ENCODE measurements at regions not wholly inside any gene's neighbourhood (a gene's known extent, or its start where the extent isn't known, plus 50 kb on each side); places are given as distances from the start of the nearest gene placed in this dataset.

GRCh38 chr1:81588149-81588548 is 212.6 kb upstream of the ADGRL2 start:
- no TSS peak for BruUV-seq (replicated peaks)
- CTCF ChIA-PET: no interaction called here
- POLR2A ChIA-PET: no interaction called here
- no peaks in the 10 kb centered on the region for H3K36me3 ChIP-seq (ENCODE audit: control insufficient read depth, insufficient read depth, low read length)
- no peak overlapping the region for H3K27ac ChIP-seq (ENCODE audit: low read length)
- H3K4me3 ChIP-seq (ENCODE audit: low read depth in 2 of 2, low read length in 2 of 2): no peak overlapping the region
- intact Hi-C loops (cut with micrococcal nuclease; ENCODE audit: unreplicated experiment) (no loop called here), in situ Hi-C loops (cut with HindIII; ENCODE audit: low pct_unique_long_range_greater_than_20kb, low sequenced_read_pairs) (no loop called here)
- no peaks in the 10 kb centered on the region for H3K27me3 ChIP-seq (ENCODE audit: control insufficient read depth, insufficient read depth, low read length)
- ATAC-seq: no peak
- H3K9me3 ChIP-seq (ENCODE audit: control insufficient read depth, insufficient read depth, low read depth, low read length): no peaks in the 10 kb centered on the region
- TF ChIP-seq TCF7L2 (IDR thresholded peaks at IDR 0.05; ENCODE audit: low read depth, low read length) (no peak), SIN3A (IDR thresholded peaks at IDR 0.05; ENCODE audit: borderline replicate concordance, insufficient read depth, low read depth, low read length) (no peak), CTCF (IDR thresholded peaks at IDR 0.05) (no peak), REST (IDR thresholded peaks at IDR 0.05; ENCODE audit: insufficient read depth in 1 of 2, low read depth in 2 of 2, low read length in 1 of 2) (no peak), POLR2AphosphoS5 (IDR thresholded peaks at IDR 0.05; ENCODE audit: low read depth, low read length) (no peak)
- no peak for DNase-seq (ENCODE audit: low read depth, low spot score)
- H3K4me1 ChIP-seq (ENCODE audit: control insufficient read depth, insufficient read depth, low read length): no peaks in the 10 kb centered on the region

- Histone ChIP-seq H3K36me3 (ENCODE audit: control insufficient read depth, insufficient read depth, low read length) (no peaks in the 10 kb centered on the region), H3K27me3 (ENCODE audit: control insufficient read depth, insufficient read depth, low read length) (no peaks in the 10 kb centered on the region), H3K4me3 (ENCODE audit: low read depth in 2 of 2, low read length in 2 of 2) (no peak overlapping the region), H3K9me3 (ENCODE audit: control insufficient read depth, insufficient read depth, low read depth, low read length) (no peaks in the 10 kb centered on the region), H3K27ac (ENCODE audit: low read length) (no peak overlapping the region), H3K4me1 (ENCODE audit: control insufficient read depth, insufficient read depth, low read length) (no peaks in the 10 kb centered on the region)
- in situ Hi-C loops (cut with HindIII; ENCODE audit: low pct_unique_long_range_greater_than_20kb, low sequenced_read_pairs): no loop called here
- TF ChIP-seq REST (IDR thresholded peaks at IDR 0.05; ENCODE audit: insufficient read depth in 1 of 2, low read depth in 2 of 2, low read length in 1 of 2): no peak
- TF ChIP-seq TCF7L2 (IDR thresholded peaks at IDR 0.05; ENCODE audit: low read depth, low read length): no peak
- no peak for TF ChIP-seq CTCF (IDR thresholded peaks at IDR 0.05)
- TF ChIP-seq POLR2AphosphoS5 (IDR thresholded peaks at IDR 0.05; ENCODE audit: low read depth, low read length): no peak
- TF ChIP-seq SIN3A (IDR thresholded peaks at IDR 0.05; ENCODE audit: borderline replicate concordance, insufficient read depth, low read depth, low read length): no peak
- ChIA-PET POLR2A (no interaction called here), CTCF (no interaction called here)
- no TSS peak for BruUV-seq (replicated peaks)
- intact Hi-C loops (cut with micrococcal nuclease; ENCODE audit: unreplicated experiment): no loop called here
- no peak for ATAC-seq
- no peak for DNase-seq (ENCODE audit: low read depth, low spot score)
Measured at GRCh38 chr1:81587426-81587825, 213.3 kb upstream of the ADGRL2 start.

All from Panc1 (cell line).